SK-N-SH (cell line): ENCODE measurements at regions not wholly inside any gene's neighbourhood (a gene's known extent, or its start where the extent isn't known, plus 50 kb on each side); places are given as distances from the start of the nearest gene placed in this dataset.

Source experiments
- CTCF ChIA-PET: fragments of 300-600, 350-600 bp; formaldehyde crosslinking; extraction: SDS; loops from one replicate; lab custom pipeline; 2021; lab: Yijun Ruan, JAX
- POLR2A ChIA-PET: fragments of 350-600 bp; sonication (Branson Sonifier 250); formaldehyde crosslinking; extraction: SDS; loops from one replicate; lab custom pipeline; 2020; ENCODE audit warnings: antibody characterized with exemption, inconsistent platforms; lab: Yijun Ruan, JAX
- DNase-seq: peaks from one replicate; pipeline ENCODE4 v3.0.0; 2012
- H2AFZ ChIP-seq: fragments of 200-600 bp; sonication (generic); 2 replicates; pipeline ENCODE4 v1.8.1; 2016; ENCODE audit warnings: antibody characterized with exemption, mild to moderate bottlenecking, low read depth
- H3F3A ChIP-seq: fragments of 200-600 bp; sonication (generic); replicated peaks from 2 replicates; pipeline ENCODE3; 2016; ENCODE audit warnings: antibody characterized with exemption, mild to moderate bottlenecking; ENCODE audit not compliant: insufficient read depth
- H3K27ac ChIP-seq, 2 experiments: fragments of 200-500 bp in 1 of 2; fragments of 200-600 bp in 1 of 2; sonication (Bioruptor generic) in 1 of 2; sonication (generic), shearing (Covaris generic) in 1 of 2; 2 replicates each; pipeline versions ENCODE4 v1.5.1 to v1.6.1; 2014 to 2016; ENCODE audit warnings: low read depth in 2 of 2, inconsistent platforms in 1 of 2, low read length in 1 of 2, mild to moderate bottlenecking in 1 of 2, mixed read lengths in 1 of 2
- H3K27me3 ChIP-seq: fragments of 200-600 bp; sonication (generic), shearing (Covaris generic); 2 replicates; pipeline ENCODE4 v1.6.1; 2016; ENCODE audit warnings: mixed run types; ENCODE audit not compliant: insufficient read depth
- H3K36me3 ChIP-seq, 2 experiments: fragments of 200-500 bp in 1 of 2; fragments of 200-600 bp in 1 of 2; sonication (Bioruptor generic) in 1 of 2; sonication (generic) in 1 of 2; replicated peaks in 1 of 2; 2 replicates each; pipeline versions ENCODE3 to v1.5.1; 2014 to 2016; ENCODE audit warnings: low read length in 1 of 2, mild to moderate bottlenecking in 1 of 2; ENCODE audit not compliant: insufficient read depth in 2 of 2, control insufficient read depth in 1 of 2
- H3K4me1 ChIP-seq, 2 experiments: fragments of 200-500 bp in 1 of 2; fragments of 200-600 bp in 1 of 2; sonication (Bioruptor generic) in 1 of 2; sonication (generic), shearing (Covaris generic) in 1 of 2; 2 replicates each; pipeline versions ENCODE4 v1.5.1 to v1.6.1; 2014 to 2016; ENCODE audit warnings: low read depth in 1 of 2, low read length in 1 of 2, mixed run types in 1 of 2; ENCODE audit not compliant: insufficient read depth in 2 of 2, control insufficient read depth in 1 of 2
- H3K4me2 ChIP-seq: fragments of 200-600 bp; sonication (generic), shearing (Covaris generic); 2 replicates; pipeline ENCODE4 v1.6.1; 2017; ENCODE audit warnings: mixed run types
- H3K4me3 ChIP-seq, 2 experiments: fragments of 200-500 bp in 1 of 2; fragments of 200-600 bp in 1 of 2; sonication (Bioruptor generic) in 1 of 2; sonication (generic), shearing (Covaris generic) in 1 of 2; 2 replicates each; pipeline versions ENCODE4 v1.5.1 to v1.8.1; 2014 to 2016; ENCODE audit warnings: low read depth in 2 of 2, inconsistent platforms in 1 of 2, low read length in 1 of 2, mild to moderate bottlenecking in 1 of 2, mixed read lengths in 1 of 2, moderate library complexity in 1 of 2
- H3K79me2 ChIP-seq: fragments of 200-600 bp; sonication (generic); 2 replicates; pipeline ENCODE4 v1.8.1; 2017; ENCODE audit warnings: mild to moderate bottlenecking; ENCODE audit not compliant: insufficient read depth
- H3K9ac ChIP-seq: fragments of 200-600 bp; sonication (generic); 2 replicates; pipeline ENCODE4 v1.6.1; 2017; ENCODE audit warnings: mixed run types
- H3K9me2 ChIP-seq: fragments of 200-600 bp; sonication (generic); 2 replicates; pipeline ENCODE4 v1.6.1; 2017; ENCODE audit warnings: mixed run types
- H3K9me3 ChIP-seq: fragments of 200-600 bp; sonication (generic); 2 replicates; pipeline ENCODE4 v1.6.1; 2017; ENCODE audit warnings: mixed run types, mild to moderate bottlenecking, moderate library complexity
- H4K20me1 ChIP-seq: fragments of 200-600 bp; sonication (generic); 2 replicates; pipeline ENCODE4 v1.6.1; 2017; ENCODE audit warnings: mild to moderate bottlenecking, mixed run types; ENCODE audit not compliant: insufficient read depth
- ELF1 ChIP-seq: IDR thresholded peaks from 2 replicates; pipeline ENCODE4 v1.4.0; 2012
- FOSL2 ChIP-seq: IDR thresholded peaks from 2 replicates; pipeline ENCODE4 v1.4.0; 2012; ENCODE audit warnings: low read depth, mild to moderate bottlenecking, moderate library complexity, borderline replicate concordance
- FOXJ3 ChIP-seq: sonication (generic); formaldehyde crosslinking; IDR thresholded peaks from 2 replicates; pipeline ENCODE4 v1.5.1; 2020; ENCODE audit warnings: mild to moderate bottlenecking, missing genetic modification reagents
- GABPA ChIP-seq: IDR thresholded peaks from 2 replicates; pipeline ENCODE4 v1.4.0; 2012; ENCODE audit warnings: low read depth, mild to moderate bottlenecking
- MAX ChIP-seq: IDR thresholded peaks from 2 replicates; pipeline ENCODE4 v1.4.0; 2012; ENCODE audit warnings: low read depth
- MEF2A ChIP-seq: IDR thresholded peaks from 2 replicates; pipeline ENCODE4 v1.4.0; 2012; ENCODE audit warnings: low read depth, borderline replicate concordance
- PBX3 ChIP-seq: IDR thresholded peaks from 2 replicates; pipeline ENCODE4; 2012
- RAD21 ChIP-seq: IDR thresholded peaks from 2 replicates; pipeline ENCODE4 v1.6.1; 2012; ENCODE audit warnings: mild to moderate bottlenecking, low read length
- RXRA ChIP-seq: IDR thresholded peaks from 2 replicates; pipeline ENCODE4 v1.4.0; 2012; ENCODE audit warnings: low read depth, mild to moderate bottlenecking, borderline replicate concordance
- SIN3A ChIP-seq: IDR thresholded peaks from 2 replicates; pipeline ENCODE4 v1.6.1; 2012; ENCODE audit warnings: low read depth, mild to moderate bottlenecking, low read length, moderate library complexity, borderline replicate concordance
- WGBS: methylation state at CpG from one replicate; pipeline ENCODE4 v1.1.6; 2017; ENCODE audit warnings: low lambda C conversion rate; 5-methylcytosine and 5-hydroxymethylcytosine counted together

- no peak for TF ChIP-seq SIN3A
- TF ChIP-seq MEF2A = no peak
- no peak for TF ChIP-seq ELF1
- no peak for TF ChIP-seq RXRA
- TF ChIP-seq, all 33 proteins: peak for 0
Measured at GRCh38 chr5:158313027-158313732, 454.2 kb upstream of the CLINT1 start (continued).

GRCh38 chr5:158309088-158309807 lies 450.3 kb upstream of the CLINT1 start:
- POLR2A ChIA-PET = no interaction called here
- H3K4me2 ChIP-seq = no peak overlapping the region
- H3K27ac ChIP-seq = no peak overlapping the region
- no peaks in the 10 kb centered on the region for H3K9me2 ChIP-seq
- no peaks in the 10 kb centered on the region for H3F3A ChIP-seq
- no peaks in the 10 kb centered on the region for H3K9me3 ChIP-seq
- H2AFZ ChIP-seq = no peak overlapping the region
- 37% methylated on average over 6 of the region's 6 CpGs for WGBS
- CTCF ChIA-PET = interaction anchor here (0.8 kb wide), 1 partner anchor 54 kb away, joined by 3 read pairs; no protein-coding TSS in a partner anchor
- no peak for TF ChIP-seq PBX3
- H4K20me1 ChIP-seq = no peaks in the 10 kb centered on the region
- H3K79me2 ChIP-seq = no peaks in the 10 kb centered on the region
- no peak overlapping the region for H3K9ac ChIP-seq
- H3K4me1 ChIP-seq = no peaks in the 10 kb centered on the region
- H3K4me3 ChIP-seq = no peak overlapping the region
- H3K36me3 ChIP-seq = no peaks in the 10 kb centered on the region
- H3K27me3 ChIP-seq = no peaks in the 10 kb centered on the region
- DNase-seq = no peak

- no peak overlapping the region for H3K4me2 ChIP-seq
- no peaks in the 10 kb centered on the region for H3K79me2 ChIP-seq
- H3K9ac ChIP-seq = no peak overlapping the region
- H3K27me3 ChIP-seq = no peaks in the 10 kb centered on the region
- H3K4me1 ChIP-seq = no peaks in the 10 kb centered on the region
- no peaks in the 10 kb centered on the region for H3K9me2 ChIP-seq
- TF ChIP-seq MAX (no peak), FOXJ3 (no peak), RAD21 (no peak), RXRA (no peak), FOSL2 (no peak), GABPA (no peak)
- no peak for DNase-seq
- no peaks in the 10 kb centered on the region for H3F3A ChIP-seq
- no peak overlapping the region for H3K27ac ChIP-seq
- no peak overlapping the region for H2AFZ ChIP-seq
- H3K36me3 ChIP-seq = no peaks in the 10 kb centered on the region
- H3K9me3 ChIP-seq = no peaks in the 10 kb centered on the region
- CTCF ChIA-PET = interaction anchor here (0.8 kb wide), 1 partner anchor 54 kb away, joined by 3 read pairs; no protein-coding TSS in a partner anchor
- POLR2A ChIA-PET = no interaction called here
- H3K4me3 ChIP-seq = no peak overlapping the region
- no peaks in the 10 kb centered on the region for H4K20me1 ChIP-seq
- WGBS = 46% methylated on average over 6 of the region's 6 CpGs
Measured at GRCh38 chr5:158308429-158309025, 449.6 kb upstream of the CLINT1 start.
